NK-92 treated with Interleukin-12 subunit alpha and Interleukin-12 subunit beta, amount 100 ng/mL, for 24 hours (cell line): ENCODE measurements at regions not wholly inside any gene's neighbourhood (a gene's known extent, or its start where the extent isn't known, plus 50 kb on each side); places are given as distances from the start of the nearest gene placed in this dataset.

Source experiments
- DNase-seq: peaks from one replicate; lab custom pipeline; 2025; lab: John Stamatoyannopoulos, UW

DNA sequence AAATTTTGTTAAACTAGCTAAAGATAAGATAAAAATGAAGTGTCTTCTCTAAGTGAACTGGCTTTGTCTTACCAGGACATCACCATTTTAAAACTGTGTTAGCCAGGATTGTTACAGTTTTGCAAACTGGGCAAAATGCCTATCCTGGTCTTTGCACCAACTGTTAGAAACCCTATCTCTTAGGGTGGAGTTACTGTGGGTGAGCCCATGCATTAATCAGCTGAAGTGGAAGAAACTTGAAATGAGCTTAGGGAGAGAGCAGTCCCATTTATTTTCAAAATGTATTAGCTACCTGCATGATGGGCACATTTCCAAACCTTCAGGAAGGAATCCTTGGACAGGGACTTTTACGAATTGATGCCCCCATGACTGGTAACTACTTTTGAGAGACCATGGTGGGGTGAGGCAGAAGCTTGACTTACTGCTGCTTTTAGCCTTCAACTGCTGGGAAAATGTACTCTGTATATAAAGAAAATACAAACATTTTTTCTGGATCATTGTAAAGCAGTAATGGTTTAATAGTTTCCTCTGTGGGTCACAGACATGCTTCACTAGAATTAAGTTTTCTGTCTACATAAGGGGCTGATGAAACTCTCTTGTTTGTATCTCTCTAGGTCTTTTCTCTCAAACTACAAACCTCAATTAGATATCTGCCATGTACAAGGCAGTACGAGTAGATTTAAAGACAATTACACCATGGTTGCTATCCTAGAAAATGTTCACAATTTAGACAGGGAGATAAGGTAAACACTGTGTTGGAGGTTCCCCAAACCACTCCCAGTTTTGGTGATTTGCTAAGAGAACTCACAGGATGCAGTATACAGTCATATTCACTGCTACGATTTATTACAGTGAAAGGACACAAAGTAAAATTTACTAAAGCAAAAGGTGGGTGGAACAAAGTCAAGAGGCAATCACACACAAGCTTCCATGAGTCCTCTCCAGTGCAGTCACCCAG, 321.4 kb upstream of the MMADHC start:
- no peak for DNase-seq

DNA sequence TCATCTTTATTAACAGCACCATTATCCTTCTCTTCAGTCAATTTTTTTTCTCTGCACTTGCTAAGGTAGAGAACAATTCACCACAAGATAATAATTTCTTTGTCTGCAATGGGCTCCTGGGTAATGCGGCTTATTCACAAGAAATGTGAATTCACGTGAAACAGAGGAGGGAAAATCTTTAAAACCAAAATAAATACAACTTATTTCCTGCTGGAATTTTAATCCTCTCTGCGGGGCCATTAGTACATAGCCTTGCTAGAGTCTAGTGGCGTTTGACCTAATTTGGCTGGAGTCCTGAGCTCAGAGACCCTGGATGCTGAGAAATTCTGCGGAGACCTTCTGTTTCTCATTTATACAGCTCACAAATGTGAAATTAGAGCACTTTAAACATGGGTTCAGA, 319.3 kb upstream of the MMADHC start:
- no peak for DNase-seq

DNA sequence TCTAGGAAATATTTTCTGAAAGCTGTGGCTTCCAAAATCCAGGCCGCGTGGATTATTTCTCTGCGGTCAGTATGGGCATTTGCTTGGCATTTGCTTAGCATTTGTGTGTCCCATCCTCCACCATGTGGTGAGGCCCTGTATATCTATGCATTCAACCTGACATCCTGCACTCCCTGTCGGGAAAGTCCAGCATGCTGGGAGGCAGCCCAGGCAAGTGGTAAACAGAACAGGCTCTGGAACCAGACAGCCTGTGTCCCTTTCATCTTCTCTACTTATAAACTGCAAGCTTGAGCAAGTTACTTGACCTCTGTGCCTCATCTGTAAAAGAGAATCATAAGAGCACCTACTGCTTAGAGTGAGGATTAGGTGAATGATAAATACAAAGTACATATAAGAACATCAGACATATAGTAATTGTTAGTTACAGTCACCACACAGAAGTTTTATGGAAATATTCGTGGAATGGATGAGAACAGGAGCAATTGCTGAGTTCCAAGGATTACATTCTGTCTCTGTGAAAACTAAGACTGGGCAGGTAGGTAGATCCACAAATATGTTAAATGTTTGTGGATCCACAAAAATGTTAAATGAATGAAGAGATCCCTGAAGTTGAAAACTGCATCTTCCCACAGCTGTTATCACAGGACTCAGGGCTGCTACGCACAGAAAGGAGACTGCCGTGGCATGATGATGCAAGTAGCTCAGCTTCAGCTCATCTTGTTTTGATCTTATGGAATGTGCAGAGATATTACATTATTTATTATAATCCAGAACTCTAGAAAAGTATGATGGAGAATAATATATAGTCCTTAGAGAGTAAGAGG, 317.0 kb upstream of the MMADHC start:
- no peak for DNase-seq

DNA sequence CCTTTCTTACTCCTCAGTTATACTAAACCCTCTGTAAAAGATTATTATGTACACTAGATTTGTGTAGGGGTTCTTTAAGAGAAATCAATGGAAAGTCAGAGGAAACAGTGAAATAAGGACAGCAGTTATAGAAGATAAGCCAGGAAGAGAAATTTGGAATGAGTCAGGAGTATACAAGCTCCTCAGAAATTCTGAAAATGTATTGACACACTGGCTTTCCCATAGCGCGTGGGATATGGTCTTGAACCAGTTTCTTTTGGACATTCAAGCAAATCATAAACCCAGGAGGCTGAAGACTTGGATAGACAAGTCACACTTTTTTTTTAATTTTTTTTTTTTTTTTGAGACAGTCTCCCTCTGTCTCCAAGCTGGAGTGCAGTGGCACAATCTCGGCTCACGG, 316.1 kb upstream of the MMADHC start:
- no peak for DNase-seq

DNA sequence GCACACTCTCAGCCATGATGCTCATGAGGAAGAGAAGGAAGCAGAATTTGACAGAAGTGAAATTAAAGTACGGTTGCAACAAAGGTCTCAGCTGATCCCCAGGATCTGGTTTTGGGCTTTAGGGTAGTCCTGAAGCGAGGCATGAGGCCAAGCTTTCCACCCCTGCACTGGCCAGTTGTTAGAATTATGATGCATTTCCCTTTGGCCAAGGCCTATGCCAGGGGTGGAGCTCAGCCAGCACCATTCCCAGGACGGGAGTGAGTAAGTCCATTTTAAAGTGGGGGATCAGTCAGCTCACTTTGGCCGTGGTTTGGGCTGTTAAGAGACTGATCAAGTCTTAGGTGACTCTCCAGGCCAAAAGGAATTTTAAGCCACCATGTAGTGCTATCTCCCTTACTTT, 314.5 kb upstream of the MMADHC start:
- no peak for DNase-seq

DNA sequence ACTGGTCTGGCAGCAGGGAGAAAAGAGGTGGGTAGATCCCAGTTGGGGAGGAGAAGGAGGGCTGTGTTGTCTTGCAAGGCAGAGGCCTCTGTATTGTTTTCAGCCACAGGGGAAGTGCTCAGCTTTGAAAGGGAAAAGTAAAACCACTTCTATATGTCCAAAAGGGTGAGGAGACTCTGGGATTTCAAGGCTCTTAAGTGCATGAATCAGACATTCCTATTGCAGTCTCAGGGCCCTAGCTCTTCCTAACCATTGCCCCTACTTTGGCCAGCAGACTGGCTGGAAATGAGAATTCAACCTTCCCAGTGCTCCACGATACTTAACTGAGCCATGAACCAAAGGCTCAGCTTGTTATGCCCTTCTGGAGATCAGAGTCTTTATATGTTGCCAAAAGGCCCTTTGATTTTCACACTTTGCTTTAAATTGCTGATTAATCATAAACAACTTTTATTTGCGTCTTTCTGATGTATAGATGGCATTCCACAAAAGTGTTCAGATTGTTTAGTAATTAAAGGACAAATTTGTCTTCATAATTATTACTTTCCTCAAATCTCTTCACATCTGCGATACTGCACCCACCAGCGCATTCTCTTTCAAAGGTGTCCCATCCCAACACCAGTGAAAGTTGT, 313.8 kb upstream of the MMADHC start:
- DNase-seq = no peak

DNA sequence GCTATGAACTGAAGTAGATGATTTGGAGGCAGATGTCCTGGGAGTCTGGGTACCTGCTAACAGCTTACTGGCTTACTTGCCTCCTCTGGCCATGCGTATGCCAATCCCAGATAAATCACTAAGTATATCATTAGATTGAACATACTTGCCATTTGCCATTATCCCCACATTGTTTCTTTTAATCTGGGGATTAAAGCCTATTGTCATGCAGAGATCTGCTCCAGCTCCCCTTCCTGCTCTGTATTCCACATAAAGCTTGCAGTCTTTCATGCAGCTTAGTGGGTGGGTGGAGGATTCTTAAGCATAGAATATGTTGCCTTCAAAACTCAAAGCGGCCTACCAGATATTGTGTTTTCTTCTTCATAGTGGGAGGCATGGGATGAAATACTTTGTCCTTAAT, 311.8 kb upstream of the MMADHC start:
- no peak for DNase-seq

DNA sequence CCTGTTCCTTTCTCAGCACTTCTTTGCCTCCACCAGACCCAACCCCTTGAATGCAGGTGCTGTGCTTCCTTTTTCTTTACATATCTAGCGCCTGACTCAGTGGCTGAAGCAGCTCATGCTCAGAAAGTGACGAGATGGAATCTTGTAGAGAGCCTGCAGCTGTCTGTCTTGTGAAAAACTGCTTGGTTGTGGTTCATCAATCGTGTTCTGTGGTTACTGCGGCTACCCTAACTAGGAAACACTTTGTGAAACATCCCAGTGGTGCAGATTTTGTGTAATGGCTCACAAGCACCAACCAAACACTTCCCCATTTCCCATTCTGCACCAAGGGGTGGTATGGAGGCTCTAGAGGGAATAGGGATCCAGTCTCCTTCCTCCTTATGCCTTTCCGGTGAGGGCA, 307.2 kb upstream of the MMADHC start:
- DNase-seq = no peak

DNA sequence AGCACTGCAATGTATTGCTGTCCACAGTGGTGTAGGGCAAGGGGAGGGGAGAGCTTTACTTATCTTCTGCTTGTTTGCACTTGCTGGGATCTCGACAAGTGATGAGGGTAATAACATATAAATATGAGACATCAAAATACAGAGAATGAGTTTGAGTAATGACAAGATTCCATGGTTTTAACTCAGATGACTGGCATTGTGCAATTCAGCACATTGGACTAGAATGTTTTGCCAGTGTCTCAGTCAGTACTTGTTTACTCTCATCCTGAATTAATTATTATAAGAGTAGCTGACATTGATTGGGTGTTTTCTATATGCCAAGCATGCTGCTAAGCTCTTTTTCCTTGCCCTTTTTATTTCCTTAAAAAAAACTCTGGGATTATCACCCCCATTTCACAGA, 306.7 kb upstream of the MMADHC start:
- DNase-seq = no peak

DNA sequence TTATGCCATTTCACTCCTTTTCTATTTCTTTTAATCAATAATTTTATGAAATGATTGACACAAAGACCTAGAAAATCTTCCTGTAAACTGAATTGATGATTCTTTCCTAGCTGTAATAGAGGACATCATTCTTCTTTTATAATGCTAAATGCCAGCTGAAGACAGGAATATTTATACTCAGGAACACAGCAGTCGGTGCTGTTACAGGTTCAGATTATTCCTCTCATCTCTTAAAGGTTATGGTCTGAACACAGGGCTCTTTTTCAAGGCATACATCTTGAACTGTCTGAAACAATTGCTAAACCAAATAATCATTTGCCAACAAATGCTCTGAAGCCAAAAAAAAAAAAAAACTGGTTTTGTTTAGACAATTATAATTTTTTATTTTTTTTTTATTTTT, 305.0 kb upstream of the MMADHC start:
- DNase-seq = no peak

DNA sequence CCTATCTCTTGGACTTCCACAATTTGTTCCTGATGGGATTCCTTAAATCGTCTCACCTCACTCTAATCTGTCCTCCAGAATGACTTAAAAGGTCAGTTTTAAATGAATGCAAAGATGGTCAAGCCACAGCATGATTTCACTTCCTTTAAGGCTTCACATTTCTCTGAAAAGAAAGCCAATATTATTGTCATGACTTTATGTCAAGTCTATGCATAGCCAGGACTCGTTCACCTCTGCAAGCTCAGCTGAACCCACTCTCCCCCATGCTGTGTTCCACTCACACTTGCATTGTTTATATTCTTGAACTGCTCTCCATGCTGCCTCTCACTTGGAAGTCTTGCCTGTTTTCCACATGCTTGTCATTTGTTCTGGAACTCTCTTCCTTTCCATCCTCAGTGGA, 298.4 kb upstream of the MMADHC start:
- DNase-seq = no peak

DNA sequence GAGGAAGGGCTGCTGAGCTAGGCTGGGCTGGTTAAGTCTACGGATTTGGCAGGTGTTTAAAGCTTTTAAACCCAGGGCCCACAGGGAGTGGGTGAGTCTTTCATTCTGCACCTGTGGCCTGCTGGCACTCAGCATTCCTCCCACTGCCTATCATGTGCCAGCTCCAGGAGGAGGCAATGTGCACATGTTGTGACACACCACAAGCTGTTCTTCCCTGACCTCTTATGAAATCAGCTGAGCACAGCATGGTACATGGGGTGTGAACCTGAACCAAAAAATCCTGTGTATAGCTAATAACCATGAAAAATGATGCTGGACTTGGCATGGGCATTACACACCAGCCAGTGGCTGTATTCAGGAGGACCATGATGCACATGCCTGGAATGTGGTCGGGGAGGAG, 297.9 kb upstream of the MMADHC start:
- no peak for DNase-seq

DNA sequence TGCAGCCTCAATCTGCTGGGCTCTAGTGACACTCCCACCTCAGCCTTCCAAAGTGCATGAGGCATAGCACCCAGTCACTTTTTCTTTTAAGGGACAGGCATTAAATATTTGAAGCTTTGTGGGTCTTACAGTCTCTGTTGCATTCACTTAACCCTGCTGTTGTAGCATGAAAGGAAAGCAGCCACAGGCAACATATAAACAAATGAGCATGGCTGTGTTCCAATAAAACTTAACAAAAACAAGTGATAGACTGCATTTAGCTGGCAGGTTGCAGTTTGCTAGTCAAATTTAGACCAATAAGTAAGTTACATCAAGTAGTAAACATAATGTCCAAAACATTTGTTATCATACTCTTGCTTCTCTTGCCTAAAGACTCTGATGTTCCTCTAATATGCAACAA, 297.3 kb upstream of the MMADHC start:
- DNase-seq = no peak

DNA sequence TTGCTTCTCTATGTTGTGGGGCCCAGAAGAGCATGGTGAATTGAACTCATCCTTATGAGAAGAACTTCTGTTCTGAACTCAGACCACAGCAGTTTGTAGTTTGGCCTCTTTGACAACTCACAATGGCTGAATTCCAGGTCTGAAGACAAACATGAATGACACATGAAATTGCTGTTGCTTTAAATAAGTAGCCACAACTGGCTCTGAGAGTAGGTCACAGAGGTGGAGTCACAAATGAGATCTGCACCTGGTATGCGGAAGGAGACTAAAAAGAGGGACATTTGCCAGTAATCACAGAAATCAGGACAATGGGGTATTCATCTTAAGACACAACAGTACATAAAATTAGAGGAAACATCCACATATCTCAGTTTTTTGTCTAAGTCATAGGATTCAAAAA, 290.3 kb upstream of the MMADHC start:
- no peak for DNase-seq

DNA sequence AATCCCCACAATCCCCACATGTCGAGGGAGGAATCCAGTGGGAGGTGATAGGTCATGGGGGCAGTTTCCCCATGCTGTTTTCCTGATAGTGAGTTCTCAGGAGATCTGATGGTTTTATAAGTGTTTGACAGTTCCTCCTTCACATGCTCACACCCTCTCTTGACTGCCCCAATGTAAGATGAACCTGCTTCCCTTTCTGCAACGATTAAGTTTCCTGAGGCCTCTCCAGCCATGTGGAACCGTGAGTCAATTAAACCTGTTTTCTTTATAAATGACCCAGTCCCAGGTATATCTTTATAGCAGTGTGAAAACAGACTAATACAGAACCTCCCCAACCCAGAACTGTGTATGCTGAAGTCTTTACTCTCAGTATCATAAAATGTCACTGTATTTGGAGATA, 289.5 kb upstream of the MMADHC start:
- no peak for DNase-seq

DNA sequence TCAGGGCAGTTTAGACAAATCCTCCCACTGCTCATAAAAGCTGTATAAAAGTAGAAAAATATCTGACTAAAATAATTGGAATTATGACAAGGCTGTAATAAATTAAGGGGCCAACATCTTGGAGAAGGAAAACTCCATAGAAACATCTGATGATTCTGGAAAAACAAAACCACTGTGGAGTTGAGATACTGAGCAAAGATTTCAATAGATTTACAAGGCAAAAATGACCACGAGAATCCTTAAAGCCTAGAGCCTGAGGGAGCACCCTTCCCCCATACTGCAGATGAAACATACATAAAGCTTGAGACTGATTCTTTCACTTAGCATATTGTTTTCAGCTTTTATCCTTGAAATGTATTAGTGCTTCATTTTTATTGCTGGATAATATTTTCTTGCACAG, 286.4 kb upstream of the MMADHC start:
- DNase-seq = no peak

DNA sequence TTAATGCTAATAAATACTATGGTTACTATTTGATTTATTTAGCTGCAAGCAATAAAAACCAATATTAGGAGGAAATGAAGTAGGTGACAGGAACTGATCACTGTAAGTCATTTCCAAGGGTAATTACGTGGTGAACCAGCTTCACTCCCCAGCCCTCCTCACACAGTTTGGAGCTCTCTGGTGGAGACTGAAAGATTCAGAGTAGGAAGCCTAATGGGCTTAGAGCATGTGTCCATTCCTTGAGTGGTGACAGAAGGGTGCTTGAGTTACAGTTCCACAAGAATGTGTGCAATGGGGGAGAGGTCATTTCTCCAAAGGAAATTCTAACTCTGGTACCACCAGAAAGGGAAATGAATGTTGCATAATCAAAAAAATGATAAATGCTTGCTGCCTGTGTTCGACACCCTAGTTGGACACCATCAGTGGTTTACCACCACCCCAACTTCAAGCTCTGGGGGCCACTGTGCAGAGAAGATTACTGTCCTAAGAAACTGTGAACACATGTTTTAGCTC, 285.1 kb upstream of the MMADHC start:
- DNase-seq = no peak

DNA sequence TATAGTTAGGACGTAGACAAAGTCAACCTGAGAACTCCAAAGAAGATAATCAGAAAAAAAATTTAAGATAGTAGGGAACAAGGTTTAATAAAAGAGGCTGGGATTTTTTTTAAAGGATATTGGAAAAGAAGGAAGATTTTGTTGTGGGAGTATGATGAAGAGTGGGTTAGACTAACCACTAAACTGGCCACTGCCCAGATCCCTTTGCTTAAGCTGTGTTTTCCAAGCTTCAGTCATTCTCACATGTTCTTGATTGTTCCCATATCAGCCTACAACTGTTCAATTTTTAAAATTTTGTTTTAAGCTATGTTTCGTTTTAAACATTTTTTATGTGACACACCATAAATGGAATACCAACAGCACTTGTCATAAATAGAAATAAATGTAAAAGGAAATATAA, 284.5 kb upstream of the MMADHC start:
- DNase-seq = no peak

DNA sequence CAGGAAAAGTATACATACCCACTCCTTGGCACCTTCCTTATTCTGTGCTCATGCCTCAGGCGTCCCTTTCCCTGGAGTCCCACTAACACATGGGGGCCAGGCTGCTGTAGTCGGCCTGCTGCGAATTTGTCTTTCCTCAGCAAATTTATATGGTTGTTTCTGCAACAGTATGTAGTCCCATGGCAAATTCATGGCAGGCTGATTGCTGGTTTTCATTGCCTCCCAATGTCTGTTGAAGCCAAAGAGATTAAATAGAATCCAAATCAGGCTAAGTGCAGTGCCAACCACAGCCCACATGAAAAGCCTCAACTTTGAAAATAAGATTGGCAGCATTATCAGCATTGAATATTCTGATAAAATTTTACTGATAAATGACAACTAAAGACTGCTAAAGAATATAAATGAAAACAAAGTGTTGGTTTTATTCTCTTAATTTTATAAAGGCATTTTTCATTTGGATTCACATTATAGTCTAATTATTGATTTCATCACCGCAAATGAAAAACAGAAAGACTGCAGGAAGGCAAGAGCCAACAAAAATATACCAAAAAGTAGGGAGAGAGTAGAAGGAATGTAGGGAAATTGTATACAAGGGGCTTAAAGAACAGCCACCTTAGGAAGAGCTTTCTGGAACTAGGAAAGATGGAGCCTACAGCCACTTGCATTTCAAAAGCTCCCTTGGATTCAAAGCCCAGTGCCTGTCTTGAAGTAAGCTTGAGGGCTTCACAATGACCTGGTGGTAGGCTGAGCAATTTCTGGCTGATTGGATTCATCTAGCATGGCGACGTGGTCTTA, 283.7 kb upstream of the MMADHC start:
- DNase-seq = no peak

DNA sequence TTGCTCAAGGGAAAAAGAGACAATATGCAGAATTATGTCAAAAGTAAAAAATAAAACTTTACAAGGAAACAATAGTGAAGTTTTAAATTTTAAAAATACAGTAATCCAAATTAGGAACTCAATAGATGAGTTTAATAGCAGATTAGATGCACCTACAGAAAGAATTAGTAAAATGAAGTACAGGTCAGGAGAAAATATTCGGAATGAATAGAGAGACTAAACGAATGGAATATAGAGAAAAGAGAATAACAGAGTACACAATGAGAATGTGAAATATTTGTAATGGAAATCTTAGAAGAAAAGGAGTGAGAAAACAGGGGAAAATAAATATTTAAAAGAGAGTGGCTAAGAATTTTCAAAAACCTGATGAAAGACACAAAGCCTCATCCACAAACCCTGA, 275.7 kb upstream of the MMADHC start:
- DNase-seq = no peak

DNA sequence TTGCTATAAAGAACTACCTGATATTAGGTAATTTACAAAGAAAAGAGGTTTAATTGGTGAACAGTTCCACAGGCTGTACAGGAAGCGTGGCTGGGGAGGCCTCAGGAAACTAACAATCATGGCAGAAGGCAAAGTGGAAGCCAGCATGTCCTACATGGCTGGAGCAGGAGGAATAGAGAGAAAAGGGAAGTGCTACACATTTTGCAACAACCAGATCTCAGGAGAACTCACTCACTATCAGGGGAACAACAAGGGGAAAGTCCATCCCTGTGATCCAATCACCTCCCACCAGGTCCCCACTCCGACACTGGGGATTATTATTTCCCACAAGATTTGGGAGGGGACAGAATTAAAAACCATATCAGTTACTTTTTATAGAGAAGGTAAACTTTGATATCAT, 273.5 kb upstream of the MMADHC start:
- DNase-seq = no peak
